KMS-11 (cell line): ENCODE measurements at regions not wholly inside any gene's neighbourhood (a gene's known extent, or its start where the extent isn't known, plus 50 kb on each side); places are given as distances from the start of the nearest gene placed in this dataset.

Experiments used
- H2AFZ ChIP-seq: fragments of 200-600 bp; sonication (generic); 2 replicates; pipeline ENCODE4 v1.6.1; 2016; ENCODE audit warnings: antibody characterized with exemption, mixed run types, low read depth
- H3K27ac ChIP-seq: fragments of 200-600 bp; sonication (generic); 2 replicates; pipeline ENCODE4 v1.6.1; 2016; ENCODE audit warnings: mild to moderate bottlenecking, mixed run types
- H3K27me3 ChIP-seq: fragments of 200-600 bp; sonication (generic); 2 replicates; pipeline ENCODE4 v1.6.1; 2017; ENCODE audit warnings: mild to moderate bottlenecking, low read depth, mixed run types, moderate library complexity; ENCODE audit not compliant: insufficient read depth
- H3K36me3 ChIP-seq: fragments of 200-600 bp; sonication (generic); 2 replicates; pipeline ENCODE4 v1.6.1; 2017; ENCODE audit warnings: mild to moderate bottlenecking, mixed run types; ENCODE audit not compliant: insufficient read depth
- H3K4me1 ChIP-seq: fragments of 200-600 bp; sonication (generic); 2 replicates; pipeline ENCODE4 v1.6.1; 2016; ENCODE audit warnings: mild to moderate bottlenecking, low read depth, mixed run types; ENCODE audit not compliant: poor library complexity, severe bottlenecking
- H3K4me2 ChIP-seq: fragments of 200-600 bp; sonication (generic); 2 replicates; pipeline ENCODE4 v1.7.0; 2016; ENCODE audit warnings: mild to moderate bottlenecking, mixed run types
- H3K4me3 ChIP-seq: fragments of 200-600 bp; sonication (generic); IDR thresholded peaks from 2 replicates; pipeline ENCODE4 v1.6.1; 2017; ENCODE audit warnings: low read depth, low read length, mixed read lengths; ENCODE audit not compliant: insufficient read depth
- H3K79me2 ChIP-seq: fragments of 200-600 bp; sonication (generic); 2 replicates; pipeline ENCODE4 v1.6.1; 2016; ENCODE audit warnings: low read depth, mixed run types; ENCODE audit not compliant: insufficient read depth
- H3K9ac ChIP-seq: fragments of 200-600 bp; sonication (generic); 2 replicates; pipeline ENCODE4 v1.6.1; 2016; ENCODE audit warnings: mild to moderate bottlenecking, mixed run types
- H4K20me1 ChIP-seq: fragments of 200-600 bp; sonication (generic); 2 replicates; pipeline ENCODE4 v1.6.1; 2016; ENCODE audit warnings: mild to moderate bottlenecking, mixed run types; ENCODE audit not compliant: insufficient read depth
- CTCF ChIP-seq: fragments of 200-600 bp; sonication (generic); conservative IDR thresholded peaks from 2 replicates; pipeline ENCODE4 v1.6.1; 2017; ENCODE audit warnings: low read depth, mild to moderate bottlenecking, antibody characterized with exemption, low read length, moderate library complexity, mixed read lengths

GRCh38 chr7:118794419-118794818 is 569.9 kb downstream of the ANKRD7 start:
- Histone ChIP-seq H3K79me2 (no peaks in the 10 kb centered on the region), H2AFZ (no peak overlapping the region), H3K4me1 (no peaks in the 10 kb centered on the region), H4K20me1 (no peaks in the 10 kb centered on the region), H3K27me3 (no peaks in the 10 kb centered on the region), H3K27ac (no peak overlapping the region), H3K4me2 (no peak overlapping the region), H3K36me3 (no peaks in the 10 kb centered on the region), H3K4me3 (no peak overlapping the region), H3K9ac (no peak overlapping the region)
- TF ChIP-seq CTCF: no peak

- no peak overlapping the region for H3K4me3 ChIP-seq
- no peak overlapping the region for H3K4me2 ChIP-seq
- H3K79me2 ChIP-seq: no peaks in the 10 kb centered on the region
- no peaks in the 10 kb centered on the region for H3K36me3 ChIP-seq
- no peaks in the 10 kb centered on the region for H4K20me1 ChIP-seq
- TF ChIP-seq CTCF: no peak
- H3K27ac ChIP-seq: no peak overlapping the region
- H3K4me1 ChIP-seq: no peaks in the 10 kb centered on the region
- no peaks in the 10 kb centered on the region for H3K27me3 ChIP-seq
- H2AFZ ChIP-seq: no peak overlapping the region
- H3K9ac ChIP-seq: no peak overlapping the region
Measured at GRCh38 chr7:118801366-118801765, 576.9 kb downstream of the ANKRD7 start.

- Histone ChIP-seq H3K4me1 (no peaks in the 10 kb centered on the region), H3K79me2 (no peaks in the 10 kb centered on the region), H3K9ac (no peak overlapping the region), H3K36me3 (no peaks in the 10 kb centered on the region), H3K27ac (no peak overlapping the region), H3K27me3 (no peaks in the 10 kb centered on the region), H3K4me3 (no peak overlapping the region), H2AFZ (no peak overlapping the region), H4K20me1 (no peaks in the 10 kb centered on the region), H3K4me2 (no peak overlapping the region)
- TF ChIP-seq CTCF: no peak
Measured at GRCh38 chr7:118802726-118803125, 578.2 kb downstream of the ANKRD7 start.

- TF ChIP-seq CTCF: no peak
- Histone ChIP-seq H3K9ac (no peak overlapping the region), H3K4me1 (no peaks in the 10 kb centered on the region), H3K36me3 (no peaks in the 10 kb centered on the region), H3K4me3 (no peak overlapping the region), H3K4me2 (no peak overlapping the region), H3K79me2 (no peaks in the 10 kb centered on the region), H4K20me1 (no peaks in the 10 kb centered on the region), H3K27ac (no peak overlapping the region), H2AFZ (no peak overlapping the region), H3K27me3 (no peaks in the 10 kb centered on the region)
Measured at GRCh38 chr7:118826246-118826645, 601.7 kb downstream of the ANKRD7 start.

GRCh38 chr7:118836933-118837332 is 612.4 kb downstream of the ANKRD7 start:
- no peak overlapping the region for H3K9ac ChIP-seq
- no peak overlapping the region for H3K4me3 ChIP-seq
- H3K27me3 ChIP-seq: no peaks in the 10 kb centered on the region
- H3K4me1 ChIP-seq: no peaks in the 10 kb centered on the region
- TF ChIP-seq CTCF: no peak
- no peaks in the 10 kb centered on the region for H4K20me1 ChIP-seq
- no peaks in the 10 kb centered on the region for H3K36me3 ChIP-seq
- H3K79me2 ChIP-seq: no peaks in the 10 kb centered on the region
- no peak overlapping the region for H3K4me2 ChIP-seq
- no peak overlapping the region for H3K27ac ChIP-seq
- H2AFZ ChIP-seq: no peak overlapping the region
